Mucosa of descending colon (tissue), 3 donors: ENCODE measurements at regions not wholly inside any gene's neighbourhood (a gene's known extent, or its start where the extent isn't known, plus 50 kb on each side); places are given as distances from the start of the nearest gene placed in this dataset.

Experiments
- ATAC-seq: fragments of 200-7000 bp; cut with Tn5 transposase; one replicate; pipeline ENCODE4 v1.9.1; 2020; ENCODE audit warnings: mild to moderate bottlenecking, moderate library complexity
- DNase-seq, 3 donors: peaks; one replicate each; pipeline ENCODE4 v3.0.0-alpha.2; 2020
- H3K36me3 ChIP-seq: fragments of 200-600 bp; one replicate; pipeline ENCODE4 v1.8.0; 2021; ENCODE audit warnings: low read depth, mild to moderate bottlenecking
- H3K4me1 ChIP-seq: fragments of 200-600 bp; one replicate; pipeline ENCODE4 v1.8.0; 2021; ENCODE audit warnings: low read depth, mild to moderate bottlenecking
- H3K4me3 ChIP-seq: fragments of 200-600 bp; one replicate; pipeline ENCODE4 v1.8.0; 2021; ENCODE audit warnings: mild to moderate bottlenecking
- H3K9me3 ChIP-seq: fragments of 200-600 bp; one replicate; pipeline ENCODE4 v1.8.0; 2021; ENCODE audit warnings: mild to moderate bottlenecking
- CTCF ChIP-seq: fragments of 200-600 bp; IDR thresholded peaks from one replicate; pipeline ENCODE4 v1.8.0; 2022; ENCODE audit warnings: antibody characterized with exemption, mild to moderate bottlenecking
- intact Hi-C, 2 donors: fragments of 100-400 bp; cut with DNase I in 1 of 2; cut with micrococcal nuclease in 1 of 2; formaldehyde crosslinking; loops; one replicate each; pipeline versions ENCODE4 v1.11.0 to v1.11.1; 2022; cut with DNase I, micrococcal nuclease
- donor health status: DM: no; HTN: no; CAD: no; lungs with moderate emphysema.
- donor health status: DM: no; HTN: no; CAD: no.
- donor health status: DM: no; HTN: yes; CAD: no.

GRCh38 chr5:3412146-3412545 lies 183.5 kb upstream of the IRX1 start:
- DNase-seq (no peak), ATAC-seq (no peak)
- Histone ChIP-seq H3K4me3 (no peak overlapping the region), H3K4me1 (no peaks in the 10 kb centered on the region), H3K36me3 (no peaks in the 10 kb centered on the region), H3K9me3 (peaks cover 25% of the 10 kb centered on the region)
- no peak for TF ChIP-seq CTCF
- intact Hi-C loops, result no loop called here

- ATAC-seq (no peak), DNase-seq (no peak)
- Histone ChIP-seq H3K4me3 (no peak overlapping the region), H3K9me3 (peaks cover 28% of the 10 kb centered on the region), H3K4me1 (no peaks in the 10 kb centered on the region), H3K36me3 (no peaks in the 10 kb centered on the region)
- TF ChIP-seq CTCF, result no peak
- intact Hi-C loops, result no loop called here
Measured at GRCh38 chr5:3411363-3411762, 184.3 kb upstream of the IRX1 start.

- Histone ChIP-seq H3K4me1 (no peaks in the 10 kb centered on the region), H3K36me3 (no peaks in the 10 kb centered on the region), H3K9me3 (peaks cover 41% of the 10 kb centered on the region), H3K4me3 (no peak overlapping the region)
- ATAC-seq (no peak), DNase-seq (no peak)
- intact Hi-C loops, result no loop called here
- TF ChIP-seq CTCF, result no peak
Measured at GRCh38 chr5:3401635-3402034, 194.0 kb upstream of the IRX1 start.

- DNase-seq (no peak), ATAC-seq (no peak)
- Histone ChIP-seq H3K4me1 (no peaks in the 10 kb centered on the region), H3K36me3 (no peaks in the 10 kb centered on the region), H3K9me3 (peaks cover 39% of the 10 kb centered on the region), H3K4me3 (no peak overlapping the region)
- no peak for TF ChIP-seq CTCF
- intact Hi-C loops, result no loop called here
Measured at GRCh38 chr5:3400659-3401058, 195.0 kb upstream of the IRX1 start.

GRCh38 chr5:3394891-3395599 lies 200.6 kb upstream of the IRX1 start:
- Histone ChIP-seq H3K9me3 (peaks cover 32% of the 10 kb centered on the region), H3K36me3 (no peaks in the 10 kb centered on the region), H3K4me1 (no peaks in the 10 kb centered on the region), H3K4me3 (no peak overlapping the region)
- ATAC-seq (no peak), DNase-seq (no peak)
- TF ChIP-seq CTCF, result no peak
- intact Hi-C loops, result no loop called here
